ENCODE measurements at regions not wholly inside any gene's neighbourhood (a gene's known extent, or its start where the extent isn't known, plus 50 kb on each side); places are given as distances from the start of the nearest gene placed in this dataset.
A peak's percentile ranks its signal among the peaks of the same experiment; 100 is the strongest.

DNA sequence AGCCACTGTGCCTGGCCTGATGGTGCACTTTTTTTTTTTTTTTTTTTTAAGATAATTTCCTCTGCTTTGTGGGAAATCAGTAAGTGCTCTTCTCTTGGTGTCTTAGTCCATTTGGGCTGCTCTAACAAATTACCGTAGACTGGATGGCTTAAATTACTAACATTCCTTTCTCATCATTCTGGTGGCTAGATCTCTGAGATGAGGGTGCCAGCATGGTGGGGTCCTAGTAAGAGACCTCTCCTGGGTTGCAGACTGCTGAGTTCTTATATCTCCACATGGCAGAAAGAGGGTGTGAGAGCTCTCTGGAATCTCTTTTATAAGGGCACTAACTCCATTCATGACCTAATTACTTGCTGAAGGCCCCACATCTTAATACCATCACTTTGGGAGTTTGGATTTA lies 133.9 kb upstream of the ANKRD55 start:
- intact Hi-C loops (cut with DNase I), result no loop called here
- Histone ChIP-seq H3K27me3 (no peaks in the 10 kb centered on the region), H3K9me3 (no peaks in the 10 kb centered on the region), H3K4me3 (no peak overlapping the region), H3K27ac (no peak overlapping the region), H3K4me1 (no peaks in the 10 kb centered on the region), H3K36me3 (no peaks in the 10 kb centered on the region)
- ATAC-seq, result no peak
- TF ChIP-seq POLR2A (IDR thresholded peaks at IDR 0.05), result no peak
- TF ChIP-seq, protein P1, sequence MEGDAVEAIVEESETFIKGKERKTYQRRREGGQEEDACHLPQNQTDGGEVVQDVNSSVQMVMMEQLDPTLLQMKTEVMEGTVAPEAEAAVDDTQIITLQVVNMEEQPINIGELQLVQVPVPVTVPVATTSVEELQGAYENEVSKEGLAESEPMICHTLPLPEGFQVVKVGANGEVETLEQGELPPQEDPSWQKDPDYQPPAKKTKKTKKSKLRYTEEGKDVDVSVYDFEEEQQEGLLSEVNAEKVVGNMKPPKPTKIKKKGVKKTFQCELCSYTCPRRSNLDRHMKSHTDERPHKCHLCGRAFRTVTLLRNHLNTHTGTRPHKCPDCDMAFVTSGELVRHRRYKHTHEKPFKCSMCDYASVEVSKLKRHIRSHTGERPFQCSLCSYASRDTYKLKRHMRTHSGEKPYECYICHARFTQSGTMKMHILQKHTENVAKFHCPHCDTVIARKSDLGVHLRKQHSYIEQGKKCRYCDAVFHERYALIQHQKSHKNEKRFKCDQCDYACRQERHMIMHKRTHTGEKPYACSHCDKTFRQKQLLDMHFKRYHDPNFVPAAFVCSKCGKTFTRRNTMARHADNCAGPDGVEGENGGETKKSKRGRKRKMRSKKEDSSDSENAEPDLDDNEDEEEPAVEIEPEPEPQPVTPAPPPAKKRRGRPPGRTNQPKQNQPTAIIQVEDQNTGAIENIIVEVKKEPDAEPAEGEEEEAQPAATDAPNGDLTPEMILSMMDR (IDR thresholded peaks at IDR 0.05), result no peak
- DNase-seq, result no peak
- WGBS (ENCODE audit: insufficient coverage, low coverage, low lambda C conversion rate, missing lambda C conversion rate), result 100% methylated on average over 1 of the region's 1 CpG

GRCh38 chr5:56361398-56361797 lies 128.3 kb upstream of the ANKRD55 start:
- Histone ChIP-seq H3K4me1 (peaks cover 0 to 23% (median 6%) of the 10 kb centered on the region in 4 donors), H3K27ac (no peak overlapping the region), H3K9me3 (no peaks in the 10 kb centered on the region), H3K27me3 (no peaks in the 10 kb centered on the region), H3K36me3 (no peaks in the 10 kb centered on the region), H3K4me3 (no peak overlapping the region)
- TF ChIP-seq, protein P1 (IDR thresholded peaks at IDR 0.05), result no peak
- no peak for TF ChIP-seq POLR2A (IDR thresholded peaks at IDR 0.05)
- intact Hi-C loops (cut with DNase I), result no loop called here
- WGBS (ENCODE audit: insufficient coverage, low coverage, low lambda C conversion rate, missing lambda C conversion rate), result 100% methylated on average over 2 of the region's 2 CpGs
- no peak for ATAC-seq
- DNase-seq, result no peak

- Histone ChIP-seq H3K4me1 (peaks cover 0 to 23% (median 6%) of the 10 kb centered on the region in 4 donors), H3K9me3 (no peaks in the 10 kb centered on the region), H3K36me3 (no peaks in the 10 kb centered on the region), H3K27me3 (no peaks in the 10 kb centered on the region), H3K4me3 (no peak overlapping the region), H3K27ac (no peak overlapping the region)
- ATAC-seq, result no peak
- intact Hi-C loops (cut with DNase I), result no loop called here
- 63% methylated on average over 6 of the region's 6 CpGs for WGBS (ENCODE audit: insufficient coverage, low coverage, low lambda C conversion rate, missing lambda C conversion rate)
- TF ChIP-seq, protein P1 (IDR thresholded peaks at IDR 0.05), result no peak
- TF ChIP-seq POLR2A (IDR thresholded peaks at IDR 0.05), result no peak
- DNase-seq, result no peak
These were observed 127.7 kb upstream of the ANKRD55 start for GRCh38 chr5:56360816-56361215.

DNA sequence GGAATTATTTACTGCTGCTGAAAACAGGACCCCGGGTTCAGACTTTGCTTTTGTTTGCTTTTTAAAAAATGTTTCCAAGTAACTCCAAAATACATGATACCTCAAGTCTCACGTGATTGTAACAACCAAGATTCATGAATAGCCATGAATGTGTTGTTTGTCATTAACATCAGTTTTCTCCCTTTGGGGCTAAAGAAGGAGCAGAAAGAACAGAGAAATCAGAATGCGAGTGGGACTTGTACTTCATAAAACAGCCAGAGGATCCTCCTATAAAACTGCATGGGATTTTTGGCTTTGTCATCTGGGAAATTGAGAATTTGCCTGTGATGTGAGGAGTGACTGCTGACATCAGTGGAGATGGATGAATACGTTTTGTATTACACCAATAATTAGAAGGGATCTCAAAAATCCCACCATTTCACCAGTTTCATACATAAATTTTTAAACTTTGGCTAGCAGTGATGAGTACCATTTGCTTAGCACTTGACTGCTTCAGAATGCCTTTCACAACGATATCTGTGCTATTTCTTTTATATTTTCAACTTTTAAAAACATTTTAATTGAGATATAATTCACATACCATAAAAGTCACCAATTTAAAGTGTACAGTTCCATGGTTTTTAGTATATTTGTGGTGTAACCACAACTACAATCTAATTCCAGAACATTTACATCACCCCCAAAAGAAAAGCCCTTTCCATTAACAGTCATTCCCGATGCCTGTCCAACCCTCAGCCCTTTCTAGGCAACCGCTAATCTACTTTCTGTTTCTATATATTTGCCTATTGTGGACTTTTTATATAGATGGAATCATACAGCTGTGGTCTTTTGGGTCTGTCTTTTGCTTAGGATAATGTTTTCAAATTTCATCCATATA lies 126.9 kb upstream of the ANKRD55 start:
- H3K4me1 ChIP-seq, result peaks cover 0 to 23% (median 6%) of the 10 kb centered on the region in 4 donors
- H3K27ac ChIP-seq, result peak overlapping the region in 2 of 3 donors; percentile 42 to 52
- intact Hi-C loops (cut with DNase I), result no loop called here
- TF ChIP-seq, protein P1 (IDR thresholded peaks at IDR 0.05), result no peak
- TF ChIP-seq POLR2A (IDR thresholded peaks at IDR 0.05), result no peak
- 73% methylated on average over 7 of the region's 7 CpGs for WGBS (ENCODE audit: insufficient coverage, low coverage, low lambda C conversion rate, missing lambda C conversion rate)
- H3K36me3 ChIP-seq, result no peaks in the 10 kb centered on the region
- ATAC-seq (no peak), DNase-seq (no peak)
- no peaks in the 10 kb centered on the region for H3K27me3 ChIP-seq
- no peak overlapping the region for H3K4me3 ChIP-seq
- H3K9me3 ChIP-seq, result no peaks in the 10 kb centered on the region

Data from right lobe of liver (tissue), 6 donors.